Astrocyte (in vitro differentiated cells and primary cell): ENCODE measurements at regions not wholly inside any gene's neighbourhood (a gene's known extent, or its start where the extent isn't known, plus 50 kb on each side); places are given as distances from the start of the nearest gene placed in this dataset.

ENCODE experiments used
- EZH2 ChIP-seq: IDR thresholded peaks from 2 replicates; pipeline ENCODE4 v1.6.1; 2012; ENCODE audit warnings: mild to moderate bottlenecking, low read length, inconsistent platforms; ENCODE audit not compliant: insufficient read depth
- TF ChIP-seq, protein P1 (sequence below): IDR thresholded peaks from 2 replicates; pipeline ENCODE4 v1.5.1; 2011; ENCODE audit warnings: low read depth, mild to moderate bottlenecking, inconsistent platforms, low read length, moderate library complexity; ENCODE audit not compliant: insufficient read depth

DNA sequence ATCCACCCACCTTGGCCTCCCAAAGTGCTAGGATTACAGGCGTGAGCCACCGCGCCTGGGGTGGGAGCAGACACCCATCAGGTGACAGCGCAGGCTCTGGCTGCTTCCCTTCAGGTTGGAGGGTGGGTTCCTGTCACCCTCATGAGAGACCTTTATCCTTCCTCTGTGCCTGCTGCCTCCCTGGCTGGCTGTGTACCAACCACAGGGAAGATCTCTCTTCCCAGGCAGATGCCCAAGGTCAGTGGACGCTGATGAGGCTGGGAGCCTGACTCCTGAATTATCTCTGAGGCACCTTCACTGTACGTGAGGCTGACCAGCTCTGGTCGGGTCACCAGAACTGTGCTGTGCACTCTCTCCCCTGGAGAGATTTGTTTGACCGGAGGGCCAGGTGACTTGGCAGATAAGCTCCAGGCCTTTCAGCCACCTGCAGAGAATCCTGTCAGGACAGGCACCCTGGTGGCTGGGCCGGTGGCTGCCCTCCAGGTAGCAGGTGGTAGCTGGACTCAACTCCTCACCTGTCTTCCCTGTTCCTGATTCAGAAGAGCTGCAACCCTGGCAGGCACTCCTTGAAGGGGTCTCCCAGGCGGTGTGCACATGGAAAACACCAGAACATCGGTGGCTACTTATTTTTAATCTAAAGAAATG is 251.9 kb downstream of the GLRX3 start:
- TF ChIP-seq, protein P1, sequence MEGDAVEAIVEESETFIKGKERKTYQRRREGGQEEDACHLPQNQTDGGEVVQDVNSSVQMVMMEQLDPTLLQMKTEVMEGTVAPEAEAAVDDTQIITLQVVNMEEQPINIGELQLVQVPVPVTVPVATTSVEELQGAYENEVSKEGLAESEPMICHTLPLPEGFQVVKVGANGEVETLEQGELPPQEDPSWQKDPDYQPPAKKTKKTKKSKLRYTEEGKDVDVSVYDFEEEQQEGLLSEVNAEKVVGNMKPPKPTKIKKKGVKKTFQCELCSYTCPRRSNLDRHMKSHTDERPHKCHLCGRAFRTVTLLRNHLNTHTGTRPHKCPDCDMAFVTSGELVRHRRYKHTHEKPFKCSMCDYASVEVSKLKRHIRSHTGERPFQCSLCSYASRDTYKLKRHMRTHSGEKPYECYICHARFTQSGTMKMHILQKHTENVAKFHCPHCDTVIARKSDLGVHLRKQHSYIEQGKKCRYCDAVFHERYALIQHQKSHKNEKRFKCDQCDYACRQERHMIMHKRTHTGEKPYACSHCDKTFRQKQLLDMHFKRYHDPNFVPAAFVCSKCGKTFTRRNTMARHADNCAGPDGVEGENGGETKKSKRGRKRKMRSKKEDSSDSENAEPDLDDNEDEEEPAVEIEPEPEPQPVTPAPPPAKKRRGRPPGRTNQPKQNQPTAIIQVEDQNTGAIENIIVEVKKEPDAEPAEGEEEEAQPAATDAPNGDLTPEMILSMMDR, result no peak
- no peak for TF ChIP-seq EZH2
